Kidney tubule cell (primary cell): ENCODE measurements at regions not wholly inside any gene's neighbourhood (a gene's known extent, or its start where the extent isn't known, plus 50 kb on each side); places are given as distances from the start of the nearest gene placed in this dataset.

Experiments used
- DNase-seq: peaks from one replicate; pipeline ENCODE4 v3.0.0-alpha.2; 2018; ENCODE audit warnings: low spot score

GRCh38 chr12:111076611-111077451 is 156.5 kb upstream of the MYL2 start:
- DNase-seq = no peak

- DNase-seq = no peak
Measured at GRCh38 chr12:111076199-111076598, 155.8 kb upstream of the MYL2 start.

- no peak for DNase-seq
Measured at GRCh38 chr12:111074965-111075364, 154.6 kb upstream of the MYL2 start.

GRCh38 chr12:111074559-111074958 is 154.2 kb upstream of the MYL2 start:
- no peak for DNase-seq

GRCh38 chr12:111073370-111073769 is 153.0 kb upstream of the MYL2 start:
- DNase-seq = no peak

- DNase-seq = no peak
Measured at GRCh38 chr12:111072299-111072698, 151.9 kb upstream of the MYL2 start.

- DNase-seq = no peak
Measured at GRCh38 chr12:111069886-111070285, 149.5 kb upstream of the MYL2 start.

GRCh38 chr12:111068290-111068689 is 147.9 kb upstream of the MYL2 start:
- no peak for DNase-seq

- DNase-seq = no peak
Measured at GRCh38 chr12:111067498-111067897, 147.1 kb upstream of the MYL2 start.

GRCh38 chr12:111066744-111067437 is 146.5 kb upstream of the MYL2 start:
- DNase-seq = no peak

- no peak for DNase-seq
Measured at GRCh38 chr12:111064982-111065381, 144.6 kb upstream of the MYL2 start.

- no peak for DNase-seq
Measured at GRCh38 chr12:111064154-111064553, 143.8 kb upstream of the MYL2 start.

GRCh38 chr12:111063295-111064026 is 143.1 kb upstream of the MYL2 start:
- DNase-seq = no peak

GRCh38 chr12:111057701-111058425 is 137.5 kb upstream of the MYL2 start:
- no peak for DNase-seq

GRCh38 chr12:111056618-111057521 is 136.5 kb upstream of the MYL2 start:
- no peak for DNase-seq

- no peak for DNase-seq
Measured at GRCh38 chr12:111055181-111055880, 135.0 kb upstream of the MYL2 start.

GRCh38 chr12:111048991-111049390 is 128.6 kb upstream of the MYL2 start:
- no peak for DNase-seq

GRCh38 chr12:111046896-111047295 is 126.5 kb upstream of the MYL2 start:
- no peak for DNase-seq

GRCh38 chr12:111045941-111046340 is 125.6 kb upstream of the MYL2 start:
- DNase-seq = no peak

- DNase-seq = no peak
Measured at GRCh38 chr12:111041091-111041490, 120.7 kb upstream of the MYL2 start.
